Pancreas (tissue), 10 donors: ENCODE measurements at regions not wholly inside any gene's neighbourhood (a gene's known extent, or its start where the extent isn't known, plus 50 kb on each side); places are given as distances from the start of the nearest gene placed in this dataset.

ENCODE experiments used
- ATAC-seq, 4 donors: fragments of 200-7000 bp; cut with Tn5 transposase; one replicate each; pipeline versions ENCODE4 v1.8.0 to v1.9.1; 2020; ENCODE audit warnings: mild to moderate bottlenecking in 4 of 4, moderate library complexity in 4 of 4
- DNase-seq, 6 donors: peaks; one replicate each; pipeline ENCODE4 v3.0.0-alpha.2; 2020
- FAIRE-seq: peaks from 2 replicates; lab custom pipeline; 2012; peaks lifted over from hg19 to GRCh38; lab: Jason Lieb, UNC
- H3K27ac ChIP-seq, 4 donors: fragments of 200-600 bp; sonication (generic); 1 replicate in 3 of 4; 2 replicates in 1 of 4; pipeline versions ENCODE4 v1.5.0 to v1.8.0; 2020
- H3K27me3 ChIP-seq, 4 donors: fragments of 200-600 bp; one replicate each; pipeline ENCODE4 v1.8.0; 2021
- H3K36me3 ChIP-seq, 3 donors: fragments of 200-600 bp; sonication (generic) in 1 of 3; one replicate each; pipeline versions ENCODE4 v1.5.0 to v1.8.0; 2020 to 2021
- H3K4me1 ChIP-seq, 3 donors: fragments of 200-600 bp; one replicate each; pipeline ENCODE4 v1.8.0; 2021
- H3K4me3 ChIP-seq, 4 donors: fragments of 200-600 bp; sonication (generic) in 2 of 4; one replicate each; pipeline versions ENCODE4 v1.5.0 to v1.8.0; 2020 to 2021
- H3K9me3 ChIP-seq, 4 donors: fragments of 200-600 bp; one replicate each; pipeline ENCODE4 v1.8.0; 2021
- CTCF ChIP-seq, 4 donors: fragments of 200-600 bp; sonication (generic) in 3 of 4; IDR thresholded peaks; one replicate each; pipeline versions ENCODE4 v1.5.0 to v1.8.0; 2021; ENCODE audit warnings: antibody characterized with exemption in 4 of 4
- WGBS, 2 donors: extraction: QIAGEN DNeasy Blood & Tissue Kit; methylation state at CpG; one replicate each; pipeline ENCODE4 v1.1.7; 2013; 5-methylcytosine and 5-hydroxymethylcytosine counted together
- intact Hi-C, 3 donors: fragments of 100-400 bp; cut with DNase I; formaldehyde crosslinking; loops; one replicate each; pipeline versions ENCODE4 v1.11.1 to v1.14.2; 2022
- donor health status: healthy with polysubstance abuse.
- donor health status: DM: no; HTN: no; CAD: no; lungs with moderate emphysema.
- donor health status: DM: no; HTN: no; CAD: no.
- donor health status: control.
- donor health status: control.
- donor health status: Bipolar disorder and iron deficiency.
- donor health status: DM: yes; HTN: yes; CAD: no.
- donor health status: DM: no; HTN: no; CAD: no.
- donor health status: DM: no; HTN: no; CAD: no.
- donor health status: DM: yes; HTN: yes; CAD: no.

- H3K9me3 ChIP-seq = no peaks in the 10 kb centered on the region
Measured at GRCh38 chr18:10054366-10054765, 140.6 kb downstream of the VAPA start.

GRCh38 chr18:10055125-10055750, 141.4 kb downstream of the VAPA start:
- 93 to 95% methylated on average over 10 of the region's 10 CpGs for WGBS, 2 donors
- intact Hi-C loops = no loop called here
- Histone ChIP-seq H3K27me3 (no peaks in the 10 kb centered on the region), H3K27ac (no peak overlapping the region), H3K36me3 (no peaks in the 10 kb centered on the region), H3K4me3 (no peak overlapping the region), H3K9me3 (no peaks in the 10 kb centered on the region), H3K4me1 (peaks cover 0 to 11% (median 0%) of the 10 kb centered on the region in 3 donors)
- no peak for ATAC-seq
- FAIRE-seq = no peak
- DNase-seq = no peak
- no peak for TF ChIP-seq CTCF (IDR thresholded peaks at IDR 0.05)

More at GRCh38 chr18:10054366-10054765, 140.6 kb downstream of the VAPA start:
- Histone ChIP-seq H3K27ac (no peak overlapping the region), H3K36me3 (no peaks in the 10 kb centered on the region), H3K27me3 (no peaks in the 10 kb centered on the region), H3K4me1 (peaks cover 0 to 11% (median 0%) of the 10 kb centered on the region in 3 donors), H3K4me3 (no peak overlapping the region)
- DNase-seq = no peak
- intact Hi-C loops = no loop called here
- FAIRE-seq = no peak
- 92 to 95% methylated on average over 10 of the region's 10 CpGs for WGBS, 2 donors
- TF ChIP-seq CTCF (IDR thresholded peaks at IDR 0.05) = no peak
- no peak for ATAC-seq

- Histone ChIP-seq H3K27me3 (no peaks in the 10 kb centered on the region), H3K27ac (no peak overlapping the region), H3K4me1 (peaks cover 0 to 11% (median 0%) of the 10 kb centered on the region in 3 donors), H3K36me3 (no peaks in the 10 kb centered on the region), H3K9me3 (no peaks in the 10 kb centered on the region), H3K4me3 (no peak overlapping the region)
- TF ChIP-seq CTCF (IDR thresholded peaks at IDR 0.05) = no peak
- no peak for DNase-seq
- ATAC-seq = no peak
- WGBS, 2 donors = 95 to 99% methylated on average over 12 of the region's 12 CpGs
- intact Hi-C loops = no loop called here
- FAIRE-seq = no peak
Measured at GRCh38 chr18:10056506-10056905, 142.7 kb downstream of the VAPA start.

GRCh38 chr18:10057401-10057893, 143.6 kb downstream of the VAPA start:
- Histone ChIP-seq H3K4me1 (peaks cover 0 to 11% (median 0%) of the 10 kb centered on the region in 3 donors), H3K27me3 (no peaks in the 10 kb centered on the region), H3K4me3 (no peak overlapping the region), H3K27ac (peak overlapping the region in 2 of 4 donors; percentile 62 to 70), H3K9me3 (no peaks in the 10 kb centered on the region), H3K36me3 (no peaks in the 10 kb centered on the region)
- intact Hi-C loops = no loop called here
- no peak for FAIRE-seq
- no peak for DNase-seq
- WGBS, 2 donors = 88 to 93% methylated on average over 3 of the region's 3 CpGs
- peak in 2 of 4 donors; percentile 45 to 51 for ATAC-seq
- no peak for TF ChIP-seq CTCF (IDR thresholded peaks at IDR 0.05)
